HFFc6 (cell line): ENCODE measurements at regions not wholly inside any gene's neighbourhood (a gene's known extent, or its start where the extent isn't known, plus 50 kb on each side); places are given as distances from the start of the nearest gene placed in this dataset.
"Not testable (repeated sequence)": the region's sequence is repeated elsewhere in the genome, so short reads cannot be mapped to it uniquely, and the experiment has no call there.

Experiments used
- DNase-seq: peaks from one replicate; pipeline ENCODE4 v3.0.0-alpha.2; 2018
- H3K27ac Mint-ChIP-seq: 2 replicates; pipeline ENCODE4 v1.8.0; 2020; ENCODE audit warnings: mild to moderate bottlenecking, mixed read lengths
- H3K27me3 Mint-ChIP-seq: 2 replicates; pipeline ENCODE4 v1.8.0; 2021; ENCODE audit warnings: mild to moderate bottlenecking, moderate library complexity, mixed read lengths; ENCODE audit not compliant: insufficient read depth
- H3K36me3 Mint-ChIP-seq: 2 replicates; pipeline ENCODE4 v1.8.0; 2021; ENCODE audit warnings: low read depth, mixed read lengths
- H3K4me1 Mint-ChIP-seq: 2 replicates; pipeline ENCODE4 v1.8.0; 2020; ENCODE audit warnings: low read depth, mixed read lengths
- H3K4me3 Mint-ChIP-seq: 2 replicates; pipeline ENCODE4 v1.8.0; 2020; ENCODE audit warnings: mild to moderate bottlenecking, moderate library complexity, mixed read lengths
- H3K9me3 Mint-ChIP-seq: 2 replicates; pipeline ENCODE4 v1.8.0; 2020; ENCODE audit warnings: mild to moderate bottlenecking, mixed read lengths
- CTCF ChIP-seq: fragments of 200-600 bp; sonication (generic); IDR thresholded peaks from 2 replicates; pipeline ENCODE4 v1.5.0; 2021; ENCODE audit warnings: antibody characterized with exemption, mild to moderate bottlenecking

GRCh38 chr16:7888411-7888810 is 555.8 kb downstream of the RBFOX1 start:
- Mint-ChIP-seq H3K36me3 (peaks cover 9% of the 10 kb centered on the region; the same call in 1 of the 2 replicates), H3K27ac (no peak overlapping the region), H3K4me1 (no peaks in the 10 kb centered on the region), H3K27me3 (no peaks in the 10 kb centered on the region), H3K9me3 (peaks cover 45% of the 10 kb centered on the region), H3K4me3 (no peak overlapping the region)
- no peak for TF ChIP-seq CTCF
- no peak for DNase-seq

DNA sequence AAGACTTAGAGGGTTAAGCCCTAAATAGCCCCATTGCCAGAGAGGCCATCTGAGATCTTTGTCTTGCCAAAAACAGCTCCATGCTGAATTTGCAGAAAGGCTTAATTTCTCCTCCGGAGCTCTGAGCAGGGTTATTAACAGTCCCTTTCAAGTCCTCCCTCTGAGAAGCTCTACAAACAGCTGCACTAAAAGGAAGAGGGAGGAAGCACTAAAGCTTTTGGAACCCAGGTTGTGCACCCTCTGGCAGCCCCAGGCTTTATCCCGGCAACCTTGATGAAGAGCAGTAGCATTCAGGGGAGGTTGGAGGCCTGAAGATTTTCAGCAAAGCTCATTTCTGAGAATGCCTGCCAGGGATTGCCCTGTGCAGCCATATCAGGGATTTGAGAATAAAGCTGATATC is 554.7 kb downstream of the RBFOX1 start:
- no peaks in the 10 kb centered on the region for H3K27me3 Mint-ChIP-seq
- no peak for TF ChIP-seq CTCF
- peaks cover 39% of the 10 kb centered on the region for H3K9me3 Mint-ChIP-seq
- H3K4me3 Mint-ChIP-seq = no peak overlapping the region
- peaks cover 9% of the 10 kb centered on the region; the same call in 1 of the 2 replicates for H3K36me3 Mint-ChIP-seq
- DNase-seq = no peak
- H3K27ac Mint-ChIP-seq = no peak overlapping the region
- H3K4me1 Mint-ChIP-seq = no peaks in the 10 kb centered on the region

GRCh38 chr16:7871979-7872378 is 539.3 kb downstream of the RBFOX1 start:
- Mint-ChIP-seq H3K4me3 (no peak overlapping the region), H3K9me3 (peaks cover 64% of the 10 kb centered on the region), H3K27ac (no peak overlapping the region), H3K4me1 (no peaks in the 10 kb centered on the region), H3K27me3 (no peaks in the 10 kb centered on the region), H3K36me3 (no peaks in the 10 kb centered on the region)
- TF ChIP-seq CTCF = no peak
- DNase-seq = no peak

DNA sequence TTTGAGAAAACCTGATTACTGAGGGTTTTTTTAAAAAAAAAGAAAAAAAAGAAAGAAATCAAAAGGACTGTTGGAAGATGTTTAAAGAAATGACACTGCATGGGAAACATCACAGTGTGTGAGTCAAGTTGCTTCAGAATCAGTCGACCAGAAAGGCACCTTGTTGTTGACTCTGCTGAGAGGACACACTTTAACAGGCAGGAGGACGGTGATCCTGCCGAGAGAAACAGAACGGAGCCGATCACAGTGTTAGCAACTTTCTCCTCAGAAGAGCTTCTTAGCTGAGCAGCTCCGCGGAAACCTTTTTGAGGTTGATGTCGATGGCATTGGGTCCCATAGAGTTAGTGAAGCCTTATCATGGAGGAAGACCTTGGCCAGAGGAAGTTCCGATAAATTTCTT is 538.7 kb downstream of the RBFOX1 start:
- Mint-ChIP-seq H3K4me3 (no peak overlapping the region), H3K27me3 (no peaks in the 10 kb centered on the region; the same call in 1 of the 2 replicates), H3K4me1 (no peaks in the 10 kb centered on the region), H3K27ac (no peak overlapping the region), H3K9me3 (peaks cover 58% of the 10 kb centered on the region), H3K36me3 (no peaks in the 10 kb centered on the region)
- no peak for TF ChIP-seq CTCF
- DNase-seq = no peak

DNA sequence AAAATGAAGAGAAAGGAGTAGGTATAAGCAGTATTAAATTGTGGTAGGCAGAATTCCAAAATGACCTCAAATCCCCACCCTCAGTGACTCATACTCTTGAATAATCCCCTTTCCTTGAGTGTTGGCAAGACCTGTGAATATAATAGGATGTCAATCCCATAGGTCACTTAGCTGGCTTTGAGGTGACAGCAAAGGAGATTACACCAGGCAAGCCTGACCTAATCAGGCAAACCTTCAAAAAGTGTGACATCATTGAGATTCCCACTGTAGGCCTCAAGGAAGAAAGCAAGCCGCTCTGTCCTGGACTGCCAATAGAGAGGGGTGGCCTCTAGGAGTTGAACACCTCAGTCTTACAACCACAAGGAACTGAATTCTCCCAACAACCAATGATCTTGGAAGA is 535.2 kb downstream of the RBFOX1 start:
- H3K27me3 Mint-ChIP-seq = no peaks in the 10 kb centered on the region; the same call in 1 of the 2 replicates
- H3K4me1 Mint-ChIP-seq = no peaks in the 10 kb centered on the region
- H3K9me3 Mint-ChIP-seq = peaks cover 35% of the 10 kb centered on the region
- no peak for TF ChIP-seq CTCF
- H3K4me3 Mint-ChIP-seq = no peak overlapping the region
- no peaks in the 10 kb centered on the region for H3K36me3 Mint-ChIP-seq
- H3K27ac Mint-ChIP-seq = no peak overlapping the region
- no peak for DNase-seq

DNA sequence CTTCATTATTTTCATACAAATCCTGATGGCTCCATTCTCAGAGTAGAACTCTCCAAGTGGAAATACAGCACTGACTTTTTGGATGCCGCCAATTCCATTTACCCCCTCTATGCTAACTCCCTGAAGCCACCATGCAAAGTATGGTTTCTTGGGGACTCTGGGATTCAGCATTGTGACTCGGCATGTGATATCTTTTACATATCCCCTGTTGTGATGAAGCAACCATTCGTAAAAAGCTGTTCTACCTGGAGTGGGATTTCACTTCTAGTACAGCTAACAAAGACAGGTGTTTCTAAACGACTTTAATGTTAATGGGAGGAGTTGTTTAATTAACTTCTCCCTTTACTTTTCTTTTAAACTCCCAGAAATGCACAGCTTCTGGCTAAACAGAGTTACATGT is 533.5 kb downstream of the RBFOX1 start:
- no peak for TF ChIP-seq CTCF
- DNase-seq = no peak
- Mint-ChIP-seq H3K36me3 (no peaks in the 10 kb centered on the region), H3K4me3 (no peak overlapping the region), H3K9me3 (peaks cover 26% of the 10 kb centered on the region), H3K4me1 (no peaks in the 10 kb centered on the region), H3K27me3 (no peaks in the 10 kb centered on the region; the same call in 1 of the 2 replicates), H3K27ac (no peak overlapping the region)

DNA sequence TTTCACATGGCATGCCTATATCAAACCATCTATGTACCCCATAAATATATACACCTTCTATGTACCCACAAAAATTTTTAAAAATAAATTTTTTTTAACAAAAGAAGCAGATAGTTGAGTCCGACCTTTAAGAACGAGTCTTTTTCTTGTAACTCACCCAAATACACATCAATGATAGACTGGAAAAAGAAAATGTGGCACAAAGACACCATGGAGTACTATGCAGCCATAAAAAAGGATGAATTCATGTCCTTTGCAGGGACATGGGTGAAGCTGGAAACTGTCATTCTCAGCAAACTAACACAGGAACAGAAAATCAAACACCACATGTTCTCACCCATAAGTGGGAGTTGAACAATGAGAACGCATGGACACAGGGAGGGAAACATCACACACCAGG is 532.7 kb downstream of the RBFOX1 start:
- not testable (repeated sequence) for H3K27me3 Mint-ChIP-seq, H3K4me3 Mint-ChIP-seq, H3K36me3 Mint-ChIP-seq, H3K4me1 Mint-ChIP-seq, DNase-seq, H3K27ac Mint-ChIP-seq
- H3K9me3 Mint-ChIP-seq = peaks cover 28% of the 10 kb centered on the region
